OCI-LY7 (cell line): ENCODE measurements at regions not wholly inside any gene's neighbourhood (a gene's known extent, or its start where the extent isn't known, plus 50 kb on each side); places are given as distances from the start of the nearest gene placed in this dataset.

Experiments
- CTCF ChIP-seq: fragments of 200-600 bp; sonication (generic); conservative IDR thresholded peaks from 2 replicates; pipeline ENCODE4 v1.5.1; 2014; ENCODE audit warnings: mild to moderate bottlenecking, antibody characterized with exemption, low read length, moderate library complexity, mixed read lengths
- EZH2phosphoT487 ChIP-seq: fragments of 200-600 bp; sonication (generic); IDR thresholded peaks from 2 replicates; pipeline ENCODE4 v1.6.1; 2018; ENCODE audit warnings: low read depth, borderline replicate concordance, mild to moderate bottlenecking, mixed run types, antibody characterized with exemption, low read length, moderate library complexity, mixed read lengths

GRCh38 chr1:182143825-182144645 is 82.5 kb upstream of the ZNF648 start:
- TF ChIP-seq CTCF (no peak), EZH2phosphoT487 (no peak)
